HepG2 (cell line): ENCODE measurements at regions not wholly inside any gene's neighbourhood (a gene's known extent, or its start where the extent isn't known, plus 50 kb on each side); places are given as distances from the start of the nearest gene placed in this dataset.
A peak's percentile ranks its signal among the peaks of the same experiment; 100 is the strongest.

Experiments used
- FOSL1 ChIP-seq: sonication (generic); formaldehyde crosslinking; IDR thresholded peaks from 2 replicates; pipeline ENCODE4 v1.9.0; 2021; ENCODE audit warnings: missing genetic modification reagents, borderline replicate concordance
- JUND ChIP-seq: sonication (generic); formaldehyde crosslinking; IDR thresholded peaks from 2 replicates; pipeline ENCODE4 v1.8.0; 2022; ENCODE audit warnings: mild to moderate bottlenecking, missing genetic modification reagents
- KLF11 ChIP-seq: IDR thresholded peaks from 2 replicates; pipeline ENCODE4 v1.6.1; 2016; ENCODE audit warnings: missing compliant biosample characterization
- KLF15 ChIP-seq: sonication (generic); formaldehyde crosslinking; IDR thresholded peaks from 2 replicates; pipeline ENCODE4 v1.8.1; 2023; ENCODE audit warnings: borderline replicate concordance, mild to moderate bottlenecking, inconsistent platforms, missing genetic modification reagents, mixed read lengths
- KLF16 ChIP-seq, 2 experiments: sonication (generic) in 1 of 2; formaldehyde crosslinking in 1 of 2; IDR thresholded peaks; 2 replicates each; pipeline versions ENCODE4 v1.6.1 to v1.8.0; 2016 to 2023; ENCODE audit warnings: missing genetic modification reagents in 2 of 2, missing compliant biosample characterization in 1 of 2
- KMT2B ChIP-seq: IDR thresholded peaks from 2 replicates; pipeline ENCODE4 v1.6.1; 2016; ENCODE audit warnings: missing genetic modification reagents, missing compliant biosample characterization
- MAFF ChIP-seq: IDR thresholded peaks from 2 replicates; pipeline ENCODE4 v1.6.1; 2011; ENCODE audit warnings: low read depth, low read length, improper control_type of control experiment
- MATR3 ChIP-seq: sonication (generic); formaldehyde crosslinking; IDR thresholded peaks from 2 replicates; pipeline ENCODE4 v1.4.0; 2020; ENCODE audit warnings: missing genetic modification reagents
- PCBP2 ChIP-seq: fragments of 200-400 bp; formaldehyde crosslinking; optimal IDR thresholded peaks from 2 replicates; pipeline ENCODE3; 2018; ENCODE audit warnings: low read length, low read depth; ENCODE audit not compliant: poor library complexity, severe bottlenecking
- ZSCAN30 ChIP-seq: sonication (generic); formaldehyde crosslinking; IDR thresholded peaks from 2 replicates; pipeline ENCODE4 v1.5.0; 2020; ENCODE audit warnings: mild to moderate bottlenecking, missing genetic modification reagents
- TF ChIP-seq, protein P1 (sequence below): IDR thresholded peaks from 2 replicates; pipeline ENCODE4 v1.4.0; 2020; ENCODE audit warnings: mild to moderate bottlenecking, missing genetic modification reagents
- TF ChIP-seq, protein P2 (sequence below): sonication (generic); formaldehyde crosslinking; IDR thresholded peaks from 2 replicates; pipeline ENCODE4 v1.8.0; 2022; ENCODE audit warnings: mild to moderate bottlenecking, missing genetic modification reagents; ENCODE audit not compliant: insufficient replicate concordance
- TF ChIP-seq, protein P3 (sequence below): sonication (generic); formaldehyde crosslinking; IDR thresholded peaks from 2 replicates; pipeline ENCODE4 v1.5.1; 2020; ENCODE audit warnings: missing genetic modification reagents, mild to moderate bottlenecking, borderline replicate concordance
- TF ChIP-seq, protein P4 (sequence below), 2 experiments: sonication (generic) in 1 of 2; formaldehyde crosslinking in 1 of 2; IDR thresholded peaks; 2 replicates each; pipeline versions ENCODE4 v1.6.1 to v1.9.0; 2014 to 2022; ENCODE audit warnings: antibody characterized with exemption in 1 of 2, borderline replicate concordance in 1 of 2, inconsistent platforms in 1 of 2, low read depth in 1 of 2, missing genetic modification reagents in 1 of 2

GRCh38 chr5:96094904-96095303, 133.3 kb upstream of the ELL2 start (continued):
- TF ChIP-seq KMT2B (CRISPR knock-in tag) (no peak), KLF15 (no peak), MATR3 (no peak), JUND (CRISPR knock-in tag) (no peak), KLF16 (CRISPR knock-in tag; IDR thresholded peaks at IDR 0.05) (no peak), FOSL1 (no peak), ZSCAN30 (no peak), MAFF (peak; percentile 60; the same call in 1 of the 2 replicates), PCBP2 (no peak), KLF11 (CRISPR knock-in tag) (no peak)
- TF ChIP-seq, protein P1, sequence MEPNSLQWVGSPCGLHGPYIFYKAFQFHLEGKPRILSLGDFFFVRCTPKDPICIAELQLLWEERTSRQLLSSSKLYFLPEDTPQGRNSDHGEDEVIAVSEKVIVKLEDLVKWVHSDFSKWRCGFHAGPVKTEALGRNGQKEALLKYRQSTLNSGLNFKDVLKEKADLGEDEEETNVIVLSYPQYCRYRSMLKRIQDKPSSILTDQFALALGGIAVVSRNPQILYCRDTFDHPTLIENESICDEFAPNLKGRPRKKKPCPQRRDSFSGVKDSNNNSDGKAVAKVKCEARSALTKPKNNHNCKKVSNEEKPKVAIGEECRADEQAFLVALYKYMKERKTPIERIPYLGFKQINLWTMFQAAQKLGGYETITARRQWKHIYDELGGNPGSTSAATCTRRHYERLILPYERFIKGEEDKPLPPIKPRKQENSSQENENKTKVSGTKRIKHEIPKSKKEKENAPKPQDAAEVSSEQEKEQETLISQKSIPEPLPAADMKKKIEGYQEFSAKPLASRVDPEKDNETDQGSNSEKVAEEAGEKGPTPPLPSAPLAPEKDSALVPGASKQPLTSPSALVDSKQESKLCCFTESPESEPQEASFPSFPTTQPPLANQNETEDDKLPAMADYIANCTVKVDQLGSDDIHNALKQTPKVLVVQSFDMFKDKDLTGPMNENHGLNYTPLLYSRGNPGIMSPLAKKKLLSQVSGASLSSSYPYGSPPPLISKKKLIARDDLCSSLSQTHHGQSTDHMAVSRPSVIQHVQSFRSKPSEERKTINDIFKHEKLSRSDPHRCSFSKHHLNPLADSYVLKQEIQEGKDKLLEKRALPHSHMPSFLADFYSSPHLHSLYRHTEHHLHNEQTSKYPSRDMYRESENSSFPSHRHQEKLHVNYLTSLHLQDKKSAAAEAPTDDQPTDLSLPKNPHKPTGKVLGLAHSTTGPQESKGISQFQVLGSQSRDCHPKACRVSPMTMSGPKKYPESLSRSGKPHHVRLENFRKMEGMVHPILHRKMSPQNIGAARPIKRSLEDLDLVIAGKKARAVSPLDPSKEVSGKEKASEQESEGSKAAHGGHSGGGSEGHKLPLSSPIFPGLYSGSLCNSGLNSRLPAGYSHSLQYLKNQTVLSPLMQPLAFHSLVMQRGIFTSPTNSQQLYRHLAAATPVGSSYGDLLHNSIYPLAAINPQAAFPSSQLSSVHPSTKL (CRISPR knock-in tag) = no peak
- TF ChIP-seq, protein P2, sequence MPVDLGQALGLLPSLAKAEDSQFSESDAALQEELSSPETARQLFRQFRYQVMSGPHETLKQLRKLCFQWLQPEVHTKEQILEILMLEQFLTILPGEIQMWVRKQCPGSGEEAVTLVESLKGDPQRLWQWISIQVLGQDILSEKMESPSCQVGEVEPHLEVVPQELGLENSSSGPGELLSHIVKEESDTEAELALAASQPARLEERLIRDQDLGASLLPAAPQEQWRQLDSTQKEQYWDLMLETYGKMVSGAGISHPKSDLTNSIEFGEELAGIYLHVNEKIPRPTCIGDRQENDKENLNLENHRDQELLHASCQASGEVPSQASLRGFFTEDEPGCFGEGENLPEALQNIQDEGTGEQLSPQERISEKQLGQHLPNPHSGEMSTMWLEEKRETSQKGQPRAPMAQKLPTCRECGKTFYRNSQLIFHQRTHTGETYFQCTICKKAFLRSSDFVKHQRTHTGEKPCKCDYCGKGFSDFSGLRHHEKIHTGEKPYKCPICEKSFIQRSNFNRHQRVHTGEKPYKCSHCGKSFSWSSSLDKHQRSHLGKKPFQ (CRISPR knock-in tag) = no peak
- TF ChIP-seq, protein P3, sequence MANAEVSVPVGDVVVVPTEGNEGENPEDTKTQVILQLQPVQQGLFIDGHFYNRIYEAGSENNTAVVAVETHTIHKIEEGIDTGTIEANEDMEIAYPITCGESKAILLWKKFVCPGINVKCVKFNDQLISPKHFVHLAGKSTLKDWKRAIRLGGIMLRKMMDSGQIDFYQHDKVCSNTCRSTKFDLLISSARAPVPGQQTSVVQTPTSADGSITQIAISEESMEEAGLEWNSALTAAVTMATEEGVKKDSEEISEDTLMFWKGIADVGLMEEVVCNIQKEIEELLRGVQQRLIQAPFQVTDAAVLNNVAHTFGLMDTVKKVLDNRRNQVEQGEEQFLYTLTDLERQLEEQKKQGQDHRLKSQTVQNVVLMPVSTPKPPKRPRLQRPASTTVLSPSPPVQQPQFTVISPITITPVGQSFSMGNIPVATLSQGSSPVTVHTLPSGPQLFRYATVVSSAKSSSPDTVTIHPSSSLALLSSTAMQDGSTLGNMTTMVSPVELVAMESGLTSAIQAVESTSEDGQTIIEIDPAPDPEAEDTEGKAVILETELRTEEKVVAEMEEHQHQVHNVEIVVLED = no peak
- TF ChIP-seq, protein P4, sequence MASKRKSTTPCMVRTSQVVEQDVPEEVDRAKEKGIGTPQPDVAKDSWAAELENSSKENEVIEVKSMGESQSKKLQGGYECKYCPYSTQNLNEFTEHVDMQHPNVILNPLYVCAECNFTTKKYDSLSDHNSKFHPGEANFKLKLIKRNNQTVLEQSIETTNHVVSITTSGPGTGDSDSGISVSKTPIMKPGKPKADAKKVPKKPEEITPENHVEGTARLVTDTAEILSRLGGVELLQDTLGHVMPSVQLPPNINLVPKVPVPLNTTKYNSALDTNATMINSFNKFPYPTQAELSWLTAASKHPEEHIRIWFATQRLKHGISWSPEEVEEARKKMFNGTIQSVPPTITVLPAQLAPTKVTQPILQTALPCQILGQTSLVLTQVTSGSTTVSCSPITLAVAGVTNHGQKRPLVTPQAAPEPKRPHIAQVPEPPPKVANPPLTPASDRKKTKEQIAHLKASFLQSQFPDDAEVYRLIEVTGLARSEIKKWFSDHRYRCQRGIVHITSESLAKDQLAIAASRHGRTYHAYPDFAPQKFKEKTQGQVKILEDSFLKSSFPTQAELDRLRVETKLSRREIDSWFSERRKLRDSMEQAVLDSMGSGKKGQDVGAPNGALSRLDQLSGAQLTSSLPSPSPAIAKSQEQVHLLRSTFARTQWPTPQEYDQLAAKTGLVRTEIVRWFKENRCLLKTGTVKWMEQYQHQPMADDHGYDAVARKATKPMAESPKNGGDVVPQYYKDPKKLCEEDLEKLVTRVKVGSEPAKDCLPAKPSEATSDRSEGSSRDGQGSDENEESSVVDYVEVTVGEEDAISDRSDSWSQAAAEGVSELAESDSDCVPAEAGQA (IDR thresholded peaks at IDR 0.05; ENCODE audit: low read depth) = no peak
- TF ChIP-seq, protein P4 (CRISPR knock-in tag; IDR thresholded peaks at IDR 0.05; ENCODE audit: borderline replicate concordance) = no peak
